AG04450 (cell line): ENCODE measurements at regions not wholly inside any gene's neighbourhood (a gene's known extent, or its start where the extent isn't known, plus 50 kb on each side); places are given as distances from the start of the nearest gene placed in this dataset.

ENCODE experiments used
- CTCF ChIA-PET: fragments of 300-600, 350-600 bp; formaldehyde crosslinking; extraction: SDS; loops from one replicate; lab custom pipeline; 2022; ENCODE audit warnings: antibody characterized with exemption, inconsistent platforms; lab: Charles Lee
- POLR2A ChIA-PET: fragments of 350-600 bp; formaldehyde crosslinking; extraction: SDS; loops from one replicate; lab custom pipeline; 2021; ENCODE audit warnings: antibody characterized with exemption, inconsistent platforms; lab: Yijun Ruan, JAX
- DNase-seq: peaks from one replicate; pipeline ENCODE4 v3.0.0-alpha.2; 2011; ENCODE audit warnings: low read depth, low spot score
- H3K27ac ChIP-seq: one replicate; pipeline ENCODE4 v1.5.1; 2012; ENCODE audit warnings: low read depth, low read length, control low read depth
- H3K27me3 ChIP-seq: one replicate; pipeline ENCODE4 v1.6.0; 2012; ENCODE audit warnings: low read length; ENCODE audit not compliant: control insufficient read depth, insufficient read depth
- H3K4me3 ChIP-seq: 2 replicates; pipeline ENCODE4 v1.5.1; 2011; ENCODE audit warnings: mild to moderate bottlenecking, low read depth, low read length, control low read depth
- H3K9me3 ChIP-seq: 2 replicates; pipeline ENCODE4 v1.5.1; 2012; ENCODE audit warnings: low read length; ENCODE audit not compliant: control insufficient read depth, insufficient read depth
- TF ChIP-seq, protein P1 (sequence below): IDR thresholded peaks from 2 replicates; pipeline ENCODE4 v1.5.1; 2011; ENCODE audit warnings: low read depth, low read length, control low read depth, inconsistent platforms

DNA sequence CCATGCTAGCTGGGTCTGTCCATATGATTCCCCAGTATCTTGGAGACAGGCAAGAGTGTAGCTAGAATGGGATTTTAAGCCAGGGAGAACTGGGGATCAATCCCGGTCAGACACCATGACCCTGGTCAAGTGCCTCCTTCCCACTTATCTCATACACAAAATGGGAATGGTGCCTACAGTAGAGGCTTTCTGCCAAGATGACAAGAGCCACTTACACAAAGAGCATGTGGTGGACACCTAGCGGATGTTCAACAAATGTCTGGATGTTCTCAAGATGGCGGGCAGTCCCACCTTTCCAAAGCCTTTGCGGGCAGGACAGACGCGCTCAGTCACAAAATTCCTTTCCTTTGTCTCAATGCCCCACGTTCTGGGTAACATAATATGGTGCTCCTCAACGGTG, 57.3 kb downstream of the MAF start:
- CTCF ChIA-PET, result no interaction called here

DNA sequence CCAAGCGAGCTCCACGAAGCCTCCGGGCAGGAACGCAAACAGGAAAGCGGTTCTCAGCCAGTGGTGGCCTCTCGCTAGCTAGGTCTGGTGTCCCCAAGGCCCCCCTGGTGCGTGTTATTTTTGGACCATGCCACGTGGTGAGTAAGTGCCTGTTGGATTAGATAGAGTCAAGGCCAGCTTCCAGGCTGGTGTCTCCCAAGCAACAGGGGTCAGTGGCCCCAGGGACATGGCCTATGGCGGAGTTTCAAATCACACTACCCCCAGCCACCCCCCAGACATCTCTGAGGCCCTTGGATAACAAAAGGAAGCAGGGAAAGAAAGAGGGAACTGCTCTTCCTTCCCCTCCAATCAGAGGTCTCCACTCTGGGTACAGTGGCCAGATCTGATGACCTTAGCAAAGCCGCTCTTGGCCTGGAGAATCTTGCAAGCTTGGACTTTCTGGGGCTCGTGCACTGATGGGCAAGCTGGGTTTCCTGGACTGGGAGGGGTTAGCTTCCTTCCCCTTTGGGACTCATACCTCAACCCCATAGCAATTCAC, 58.2 kb downstream of the MAF start:
- TF ChIP-seq, protein P1, sequence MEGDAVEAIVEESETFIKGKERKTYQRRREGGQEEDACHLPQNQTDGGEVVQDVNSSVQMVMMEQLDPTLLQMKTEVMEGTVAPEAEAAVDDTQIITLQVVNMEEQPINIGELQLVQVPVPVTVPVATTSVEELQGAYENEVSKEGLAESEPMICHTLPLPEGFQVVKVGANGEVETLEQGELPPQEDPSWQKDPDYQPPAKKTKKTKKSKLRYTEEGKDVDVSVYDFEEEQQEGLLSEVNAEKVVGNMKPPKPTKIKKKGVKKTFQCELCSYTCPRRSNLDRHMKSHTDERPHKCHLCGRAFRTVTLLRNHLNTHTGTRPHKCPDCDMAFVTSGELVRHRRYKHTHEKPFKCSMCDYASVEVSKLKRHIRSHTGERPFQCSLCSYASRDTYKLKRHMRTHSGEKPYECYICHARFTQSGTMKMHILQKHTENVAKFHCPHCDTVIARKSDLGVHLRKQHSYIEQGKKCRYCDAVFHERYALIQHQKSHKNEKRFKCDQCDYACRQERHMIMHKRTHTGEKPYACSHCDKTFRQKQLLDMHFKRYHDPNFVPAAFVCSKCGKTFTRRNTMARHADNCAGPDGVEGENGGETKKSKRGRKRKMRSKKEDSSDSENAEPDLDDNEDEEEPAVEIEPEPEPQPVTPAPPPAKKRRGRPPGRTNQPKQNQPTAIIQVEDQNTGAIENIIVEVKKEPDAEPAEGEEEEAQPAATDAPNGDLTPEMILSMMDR, result no peak
- Histone ChIP-seq H3K4me3 (no peak overlapping the region), H3K27ac (no peak overlapping the region), H3K9me3 (peaks cover 27% of the 10 kb centered on the region), H3K27me3 (no peaks in the 10 kb centered on the region)
- DNase-seq, result no peak
- ChIA-PET CTCF (no interaction called here), POLR2A (no interaction called here)

More for the DNA sequence above, 57.3 kb downstream of the MAF start:
- H3K27me3 ChIP-seq, result no peaks in the 10 kb centered on the region
- POLR2A ChIA-PET, result no interaction called here
- TF ChIP-seq, protein P1, result no peak
- no peak overlapping the region for H3K4me3 ChIP-seq
- peaks cover 27% of the 10 kb centered on the region for H3K9me3 ChIP-seq
- H3K27ac ChIP-seq, result no peak overlapping the region
- DNase-seq, result no peak

DNA sequence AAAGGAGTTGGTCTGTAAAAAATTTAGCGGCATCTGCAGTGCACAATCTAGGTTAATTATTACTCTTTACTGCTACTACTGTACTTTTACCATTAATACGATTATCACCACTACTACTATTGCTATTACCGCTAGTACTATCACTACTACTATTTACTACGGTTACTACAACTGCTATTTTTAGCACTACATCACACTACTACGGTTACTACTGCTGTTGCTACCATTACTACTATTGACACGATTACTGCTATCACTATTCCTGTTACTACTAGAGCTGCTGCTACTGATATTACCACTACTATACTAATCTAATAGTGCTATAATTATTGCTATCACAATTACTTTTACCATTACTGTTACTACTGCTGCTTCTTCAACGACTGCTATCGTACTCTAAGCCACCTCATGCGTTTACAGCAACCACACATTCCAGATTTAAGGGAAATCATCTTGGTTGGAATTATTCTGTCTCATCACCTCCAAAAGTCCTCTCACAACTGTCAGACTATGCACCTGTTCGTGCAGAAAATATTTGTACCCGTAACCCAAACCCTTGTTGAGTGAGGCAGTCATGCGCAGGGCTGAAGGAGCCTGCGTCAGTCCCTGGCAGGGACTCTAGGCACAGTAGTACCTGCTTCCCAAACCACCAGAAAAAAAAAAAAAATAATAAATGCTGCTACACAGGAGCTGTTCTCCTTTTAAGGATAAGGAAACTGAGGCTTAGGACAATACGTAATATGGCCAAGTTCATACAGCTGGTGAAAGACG, 59.5 kb downstream of the MAF start:
- no peak overlapping the region for H3K27ac ChIP-seq
- H3K9me3 ChIP-seq, result peaks cover 27% of the 10 kb centered on the region
- no peaks in the 10 kb centered on the region for H3K27me3 ChIP-seq
- no peak overlapping the region for H3K4me3 ChIP-seq
- CTCF ChIA-PET, result no interaction called here
- no peak for DNase-seq
- TF ChIP-seq, protein P1, result no peak
- POLR2A ChIA-PET, result no interaction called here

DNA sequence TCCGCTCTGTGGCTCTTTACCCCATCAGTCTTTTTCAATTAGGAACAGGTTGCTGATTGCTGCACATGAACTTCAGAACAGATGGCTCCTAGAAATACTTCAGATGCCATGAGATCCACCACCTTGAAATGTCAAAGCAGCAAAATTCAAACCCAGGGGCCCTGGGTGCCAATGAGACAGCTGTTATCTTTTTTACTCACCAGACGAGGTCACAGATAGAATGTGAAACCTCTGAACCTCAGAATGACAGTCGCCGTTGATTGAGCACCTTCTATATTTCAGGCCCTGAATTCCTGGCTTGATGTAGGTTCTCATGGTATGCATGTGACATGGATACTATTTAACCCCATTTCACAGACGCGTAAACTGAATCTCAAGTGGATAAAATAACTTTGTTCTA, 63.0 kb downstream of the MAF start:
- Histone ChIP-seq H3K27me3 (no peaks in the 10 kb centered on the region), H3K9me3 (peaks cover 18% of the 10 kb centered on the region), H3K27ac (no peak overlapping the region), H3K4me3 (no peak overlapping the region)
- TF ChIP-seq, protein P1, result no peak
- POLR2A ChIA-PET, result no interaction called here
- CTCF ChIA-PET, result no interaction called here
- DNase-seq, result no peak

DNA sequence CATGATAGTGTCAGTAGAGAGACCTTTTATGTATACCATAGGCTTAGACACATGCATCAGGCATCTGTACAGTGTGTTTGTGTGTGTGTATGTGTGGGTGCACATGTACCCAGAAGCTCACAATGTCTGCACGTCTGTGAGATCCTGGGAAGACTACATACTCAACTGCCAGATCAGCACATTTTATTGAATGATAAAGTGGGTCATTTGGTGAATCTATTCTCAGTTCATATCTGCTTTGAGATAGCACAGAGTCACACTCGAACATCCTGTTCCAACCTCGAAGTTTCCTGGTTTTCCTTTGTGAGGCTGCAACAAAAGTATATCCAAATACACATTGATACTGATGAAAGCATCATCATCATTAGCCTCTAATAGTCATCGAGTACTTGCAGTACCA, 63.6 kb downstream of the MAF start:
- Histone ChIP-seq H3K27me3 (no peaks in the 10 kb centered on the region), H3K4me3 (no peak overlapping the region), H3K9me3 (peaks cover 12% of the 10 kb centered on the region), H3K27ac (no peak overlapping the region)
- TF ChIP-seq, protein P1, result no peak
- ChIA-PET CTCF (no interaction called here), POLR2A (no interaction called here)
- DNase-seq, result no peak
